IMR-90 (cell line): ENCODE measurements at regions not wholly inside any gene's neighbourhood (a gene's known extent, or its start where the extent isn't known, plus 50 kb on each side); places are given as distances from the start of the nearest gene placed in this dataset.

Experiments used
- ATAC-seq: fragments of 200-7000 bp; cut with Tn5 transposase; 2 replicates; pipeline ENCODE4 v1.9.1; 2020; ENCODE audit warnings: low read depth, mild to moderate bottlenecking, moderate library complexity
- BruUV-seq: library from RNA; stranded (reverse); fragments of 400-500 nt; replicated peaks from 2 replicates; lab custom pipeline; 2021; lab: Mats Ljungman, UMichigan
- CTCF ChIA-PET: fragments of 300-600 bp; formaldehyde crosslinking; extraction: SDS; loops from one replicate; lab custom pipeline; 2021; ENCODE audit warnings: antibody characterized with exemption; lab: Yijun Ruan, JAX
- POLR2A ChIA-PET: fragments of 300-600 bp; sonication (Branson Sonifier 250); formaldehyde crosslinking; loops from one replicate; lab custom pipeline; 2022; ENCODE audit warnings: antibody characterized with exemption; ENCODE audit not compliant: unreplicated experiment; lab: Charles Lee
- DNase-seq: peaks from one replicate; pipeline ENCODE4 v3.0.0; 2013
- H2AFZ ChIP-seq: replicated peaks from 2 replicates; pipeline ENCODE3; 2013; ENCODE audit warnings: low read length, mild to moderate bottlenecking; ENCODE audit not compliant: poor library complexity
- H2AK5ac ChIP-seq: 2 replicates; pipeline ENCODE4 v1.6.1; 2013; ENCODE audit warnings: low read depth, low read length, inconsistent platforms
- H2AK9ac ChIP-seq: replicated peaks from 2 replicates; pipeline ENCODE3; 2013; ENCODE audit warnings: mild to moderate bottlenecking, low read depth, low read length, moderate library complexity; ENCODE audit not compliant: poor library complexity
- H2BK120ac ChIP-seq: 2 replicates; pipeline ENCODE4 v1.6.1; 2013; ENCODE audit warnings: low read depth, low read length, inconsistent platforms
- H2BK15ac ChIP-seq: 3 replicates; pipeline ENCODE4 v1.6.1; 2013; ENCODE audit warnings: low read depth, low read length, inconsistent platforms
- H2BK20ac ChIP-seq: 2 replicates; pipeline ENCODE4 v1.6.1; 2013; ENCODE audit warnings: low read depth, mild to moderate bottlenecking, inconsistent platforms, low read length, moderate library complexity
- H2BK5ac ChIP-seq: 2 replicates; pipeline ENCODE4 v1.6.1; 2013; ENCODE audit warnings: mild to moderate bottlenecking, low read depth, low read length, inconsistent platforms; ENCODE audit not compliant: poor library complexity, severe bottlenecking
- H3K14ac ChIP-seq: replicated peaks from 2 replicates; pipeline ENCODE4 v1.6.1; 2013; ENCODE audit warnings: low read depth, low read length, inconsistent platforms
- H3K18ac ChIP-seq: 2 replicates; pipeline ENCODE4 v1.6.1; 2013; ENCODE audit warnings: low read depth, low read length, control low read depth
- H3K23ac ChIP-seq: 2 replicates; pipeline ENCODE4 v1.6.1; 2013; ENCODE audit warnings: low read depth, low read length, inconsistent platforms
- H3K27ac ChIP-seq: 2 replicates; pipeline ENCODE4 v1.5.1; 2013; ENCODE audit warnings: mild to moderate bottlenecking, control low read depth, low read length; ENCODE audit not compliant: insufficient read depth
- H3K27me3 ChIP-seq: 2 replicates; pipeline ENCODE4 v1.6.1; 2013; ENCODE audit warnings: low read length; ENCODE audit not compliant: control insufficient read depth, insufficient read depth
- H3K36me3 ChIP-seq: 2 replicates; pipeline ENCODE4 v1.6.1; 2013; ENCODE audit warnings: low read length, mixed read lengths; ENCODE audit not compliant: control insufficient read depth, insufficient read depth
- H3K4ac ChIP-seq: 2 replicates; pipeline ENCODE4 v1.6.1; 2013; ENCODE audit warnings: low read depth, low read length, inconsistent platforms
- H3K4me1 ChIP-seq: 2 replicates; pipeline ENCODE4 v1.6.1; 2013; ENCODE audit warnings: low read length, mixed read lengths; ENCODE audit not compliant: control insufficient read depth, insufficient read depth
- H3K4me2 ChIP-seq: 2 replicates; pipeline ENCODE4 v1.6.1; 2013; ENCODE audit warnings: low read depth, mild to moderate bottlenecking, control low read depth, low read length, moderate library complexity
- H3K4me3 ChIP-seq: 2 replicates; pipeline ENCODE4 v1.5.1; 2013; ENCODE audit warnings: low read depth, mild to moderate bottlenecking, control low read depth, low read length, moderate library complexity; ENCODE audit not compliant: insufficient read depth
- H3K56ac ChIP-seq: 2 replicates; pipeline ENCODE4 v1.6.1; 2013; ENCODE audit warnings: low read length, inconsistent platforms; ENCODE audit not compliant: insufficient read depth; ENCODE audit errors: extremely low read depth
- H3K79me1 ChIP-seq, 2 experiments: 2 replicates each; pipeline ENCODE4 v1.6.1; 2013; ENCODE audit warnings: low read length in 2 of 2, inconsistent platforms in 1 of 2, low read depth in 1 of 2
- H3K9ac ChIP-seq: 2 replicates; pipeline ENCODE4 v1.6.1; 2013; ENCODE audit warnings: low read depth, low read length, control low read depth
- H3K9me1 ChIP-seq: 2 replicates; pipeline ENCODE4 v1.6.1; 2013; ENCODE audit warnings: low read length, inconsistent platforms; ENCODE audit not compliant: insufficient read depth
- H3K9me3 ChIP-seq: 2 replicates; pipeline ENCODE4 v1.6.1; 2013; ENCODE audit warnings: low read length; ENCODE audit not compliant: control insufficient read depth, insufficient read depth
- H4K20me1 ChIP-seq: 2 replicates; pipeline ENCODE4 v1.6.1; 2013; ENCODE audit warnings: low read length, inconsistent platforms; ENCODE audit not compliant: insufficient read depth
- H4K5ac ChIP-seq: 2 replicates; pipeline ENCODE4 v1.6.1; 2013; ENCODE audit warnings: mild to moderate bottlenecking, low read depth, low read length, control low read depth
- H4K8ac ChIP-seq, 2 experiments: 2 replicates each; pipeline ENCODE4 v1.6.1; 2013; ENCODE audit warnings: low read depth in 2 of 2, low read length in 2 of 2, control low read depth in 1 of 2, inconsistent platforms in 1 of 2
- H4K91ac ChIP-seq: 2 replicates; pipeline ENCODE4 v1.6.1; 2013; ENCODE audit warnings: low read depth, low read length, inconsistent platforms; ENCODE audit not compliant: insufficient read depth
- BHLHE40 ChIP-seq: fragments of 150-350 bp; IDR thresholded peaks from 2 replicates; pipeline ENCODE4 v1.6.1; 2016; ENCODE audit warnings: mild to moderate bottlenecking, low read depth, low read length
- CEBPB ChIP-seq: IDR thresholded peaks from 2 replicates; pipeline ENCODE4 v1.6.1; 2012; ENCODE audit warnings: low read depth, low read length, improper control_type of control experiment
- CHD1 ChIP-seq: IDR thresholded peaks from 2 replicates; pipeline ENCODE4 v1.6.1; 2012; ENCODE audit warnings: low read depth, low read length, improper control_type of control experiment
- FOS ChIP-seq: fragments of 150-350 bp; IDR thresholded peaks from 2 replicates; pipeline ENCODE4 v1.6.1; 2016; ENCODE audit warnings: low read depth, low read length
- MAFK ChIP-seq: IDR thresholded peaks from 2 replicates; pipeline ENCODE4 v1.6.1; 2012; ENCODE audit warnings: low read depth, low read length, improper control_type of control experiment
- MAZ ChIP-seq: IDR thresholded peaks from 2 replicates; pipeline ENCODE4 v1.6.1; 2012; ENCODE audit warnings: low read depth, mild to moderate bottlenecking, low read length, improper control_type of control experiment, moderate library complexity, borderline replicate concordance
- MXI1 ChIP-seq: IDR thresholded peaks from 2 replicates; pipeline ENCODE4 v1.6.1; 2012; ENCODE audit warnings: low read depth, mild to moderate bottlenecking, low read length, moderate library complexity, borderline replicate concordance
- NFE2L2 ChIP-seq: fragments of 150-350 bp; IDR thresholded peaks from 2 replicates; pipeline ENCODE4 v1.6.1; 2016; ENCODE audit warnings: low read depth, mild to moderate bottlenecking, low read length
- POLR2A ChIP-seq: IDR thresholded peaks from 2 replicates; pipeline ENCODE4 v1.6.1; 2012; ENCODE audit warnings: mild to moderate bottlenecking, low read depth, low read length
- RAD21 ChIP-seq: IDR thresholded peaks from 2 replicates; pipeline ENCODE4 v1.6.1; 2012; ENCODE audit warnings: low read length, improper control_type of control experiment
- RCOR1 ChIP-seq: IDR thresholded peaks from 2 replicates; pipeline ENCODE4 v1.6.1; 2012; ENCODE audit warnings: mild to moderate bottlenecking, low read length, improper control_type of control experiment; ENCODE audit not compliant: insufficient replicate concordance
- RFX5 ChIP-seq: IDR thresholded peaks from 2 replicates; pipeline ENCODE4 v1.8.0; 2012; ENCODE audit warnings: low read depth, mild to moderate bottlenecking, low read length, moderate library complexity
- SMC3 ChIP-seq: fragments of 150-350 bp; IDR thresholded peaks from 2 replicates; pipeline ENCODE4 v1.6.1; 2016; ENCODE audit warnings: low read depth, mild to moderate bottlenecking, antibody characterized with exemption, low read length, moderate library complexity
- USF2 ChIP-seq: fragments of 150-350 bp; IDR thresholded peaks from 2 replicates; pipeline ENCODE4 v1.6.1; 2017; ENCODE audit warnings: mild to moderate bottlenecking, antibody characterized with exemption, low read length, low read depth
- WGBS, 2 experiments: methylation state at CpG; one replicate each; pipeline versions ENCODE4 v1.1.5 to v1.1.7; 2013; ENCODE audit warnings: missing lambda C conversion rate in 2 of 2; ENCODE audit not compliant: insufficient read length in 1 of 2; ENCODE audit errors: extremely low coverage in 2 of 2; 5-methylcytosine and 5-hydroxymethylcytosine counted together
- dilution Hi-C: fragments of 300-500 bp; cut with HindIII; formaldehyde crosslinking; loops from one replicate; pipeline ENCODE4 v1.14.3; 2018; ENCODE audit warnings: low sequenced_read_pairs; ENCODE audit not compliant: unreplicated experiment
- in situ Hi-C: fragments of 300-500 bp; cut with MboI; formaldehyde crosslinking; loops from 3 replicates; pipeline ENCODE4 v1.14.3; 2019; ENCODE audit warnings: low sequenced_read_pairs, inconsistent platforms, mixed read lengths
- intact Hi-C: fragments of 100-400 bp; cut with micrococcal nuclease; formaldehyde crosslinking; loops from 2 replicates; pipeline ENCODE4 v1.10.0; 2022
- TF ChIP-seq, protein P1 (sequence below): conservative IDR thresholded peaks from 2 replicates; pipeline ENCODE4 v1.5.1; 2012; ENCODE audit warnings: mild to moderate bottlenecking, low read depth, low read length, improper control_type of control experiment
- TF ChIP-seq, protein P2 (sequence below): fragments of 150-350 bp; IDR thresholded peaks from 2 replicates; pipeline ENCODE4 v1.6.1; 2016; ENCODE audit warnings: low read depth, mild to moderate bottlenecking, low read length, moderate library complexity, borderline replicate concordance

- Histone ChIP-seq H3K9ac (no peak overlapping the region), H3K4me3 (no peak overlapping the region), H3K9me3 (peaks cover 2% of the 10 kb centered on the region; the same call in 1 of the 2 replicates), H3K36me3 (no peaks in the 10 kb centered on the region), H2BK20ac (no peak overlapping the region), H3K4me2 (no peak overlapping the region), H2AK9ac (no peak overlapping the region), H2BK120ac (no peak overlapping the region), H3K4ac (no peak overlapping the region), H3K9me1 (no peaks in the 10 kb centered on the region), H2AFZ (no peak overlapping the region), H3K23ac (no peak overlapping the region), H2AK5ac (no peak overlapping the region), H4K20me1 (no peaks in the 10 kb centered on the region), H3K14ac (no peak overlapping the region), H2BK5ac (no peak overlapping the region), H3K27me3 (no peaks in the 10 kb centered on the region), H3K27ac (no peak overlapping the region), H4K8ac (no peak overlapping the region), H3K4me1 (no peaks in the 10 kb centered on the region), H2BK15ac (no peak overlapping the region), H4K91ac (no peak overlapping the region), H3K56ac (no peak overlapping the region), H4K5ac (no peak overlapping the region), H3K79me1 (no peaks in the 10 kb centered on the region), H3K18ac (no peak overlapping the region)
- intact Hi-C loops, result no loop called here
- dilution Hi-C loops, result no loop called here
- no TSS peak for BruUV-seq
- in situ Hi-C loops, result no loop called here
- ChIA-PET CTCF (no interaction called here), POLR2A (no interaction called here)
- DNase-seq, result no peak
- no peak for ATAC-seq
- TF ChIP-seq USF2 (no peak), MAFK (no peak), MAZ (no peak), MXI1 (no peak), POLR2A (no peak), BHLHE40 (no peak), CEBPB (no peak), RCOR1 (no peak), SMC3 (no peak), NFE2L2 (no peak), FOS (no peak), RFX5 (no peak), CHD1 (no peak), RAD21 (no peak)
- TF ChIP-seq, protein P1, sequence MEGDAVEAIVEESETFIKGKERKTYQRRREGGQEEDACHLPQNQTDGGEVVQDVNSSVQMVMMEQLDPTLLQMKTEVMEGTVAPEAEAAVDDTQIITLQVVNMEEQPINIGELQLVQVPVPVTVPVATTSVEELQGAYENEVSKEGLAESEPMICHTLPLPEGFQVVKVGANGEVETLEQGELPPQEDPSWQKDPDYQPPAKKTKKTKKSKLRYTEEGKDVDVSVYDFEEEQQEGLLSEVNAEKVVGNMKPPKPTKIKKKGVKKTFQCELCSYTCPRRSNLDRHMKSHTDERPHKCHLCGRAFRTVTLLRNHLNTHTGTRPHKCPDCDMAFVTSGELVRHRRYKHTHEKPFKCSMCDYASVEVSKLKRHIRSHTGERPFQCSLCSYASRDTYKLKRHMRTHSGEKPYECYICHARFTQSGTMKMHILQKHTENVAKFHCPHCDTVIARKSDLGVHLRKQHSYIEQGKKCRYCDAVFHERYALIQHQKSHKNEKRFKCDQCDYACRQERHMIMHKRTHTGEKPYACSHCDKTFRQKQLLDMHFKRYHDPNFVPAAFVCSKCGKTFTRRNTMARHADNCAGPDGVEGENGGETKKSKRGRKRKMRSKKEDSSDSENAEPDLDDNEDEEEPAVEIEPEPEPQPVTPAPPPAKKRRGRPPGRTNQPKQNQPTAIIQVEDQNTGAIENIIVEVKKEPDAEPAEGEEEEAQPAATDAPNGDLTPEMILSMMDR, result no peak
- TF ChIP-seq, protein P2, sequence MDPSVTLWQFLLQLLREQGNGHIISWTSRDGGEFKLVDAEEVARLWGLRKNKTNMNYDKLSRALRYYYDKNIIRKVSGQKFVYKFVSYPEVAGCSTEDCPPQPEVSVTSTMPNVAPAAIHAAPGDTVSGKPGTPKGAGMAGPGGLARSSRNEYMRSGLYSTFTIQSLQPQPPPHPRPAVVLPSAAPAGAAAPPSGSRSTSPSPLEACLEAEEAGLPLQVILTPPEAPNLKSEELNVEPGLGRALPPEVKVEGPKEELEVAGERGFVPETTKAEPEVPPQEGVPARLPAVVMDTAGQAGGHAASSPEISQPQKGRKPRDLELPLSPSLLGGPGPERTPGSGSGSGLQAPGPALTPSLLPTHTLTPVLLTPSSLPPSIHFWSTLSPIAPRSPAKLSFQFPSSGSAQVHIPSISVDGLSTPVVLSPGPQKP, result no peak
- no CpG with 5 or more reads among the region's 5 CpGs for WGBS, 2 experiments
These were observed 295.0 kb downstream of the CAAP1 start for GRCh38 chr9:26597542-26598149.
